IMR-90 (cell line): ENCODE measurements at regions not wholly inside any gene's neighbourhood (a gene's known extent, or its start where the extent isn't known, plus 50 kb on each side); places are given as distances from the start of the nearest gene placed in this dataset.

ENCODE experiments used
- ATAC-seq: fragments of 200-7000 bp; cut with Tn5 transposase; 2 replicates; pipeline ENCODE4 v1.9.1; 2020; ENCODE audit warnings: low read depth, mild to moderate bottlenecking, moderate library complexity
- BruUV-seq: library from RNA; stranded (reverse); fragments of 400-500 nt; replicated peaks from 2 replicates; lab custom pipeline; 2021; lab: Mats Ljungman, UMichigan
- CTCF ChIA-PET: fragments of 300-600 bp; formaldehyde crosslinking; extraction: SDS; loops from one replicate; lab custom pipeline; 2021; ENCODE audit warnings: antibody characterized with exemption; lab: Yijun Ruan, JAX
- POLR2A ChIA-PET: fragments of 300-600 bp; sonication (Branson Sonifier 250); formaldehyde crosslinking; loops from one replicate; lab custom pipeline; 2022; ENCODE audit warnings: antibody characterized with exemption; ENCODE audit not compliant: unreplicated experiment; lab: Charles Lee
- DNase-seq: peaks from one replicate; pipeline ENCODE4 v3.0.0; 2013
- H2AFZ ChIP-seq: replicated peaks from 2 replicates; pipeline ENCODE3; 2013; ENCODE audit warnings: low read length, mild to moderate bottlenecking; ENCODE audit not compliant: poor library complexity
- H2AK5ac ChIP-seq: 2 replicates; pipeline ENCODE4 v1.6.1; 2013; ENCODE audit warnings: low read depth, low read length, inconsistent platforms
- H2AK9ac ChIP-seq: replicated peaks from 2 replicates; pipeline ENCODE3; 2013; ENCODE audit warnings: mild to moderate bottlenecking, low read depth, low read length, moderate library complexity; ENCODE audit not compliant: poor library complexity
- H2BK120ac ChIP-seq: 2 replicates; pipeline ENCODE4 v1.6.1; 2013; ENCODE audit warnings: low read depth, low read length, inconsistent platforms
- H2BK15ac ChIP-seq: 3 replicates; pipeline ENCODE4 v1.6.1; 2013; ENCODE audit warnings: low read depth, low read length, inconsistent platforms
- H2BK20ac ChIP-seq: 2 replicates; pipeline ENCODE4 v1.6.1; 2013; ENCODE audit warnings: low read depth, mild to moderate bottlenecking, inconsistent platforms, low read length, moderate library complexity
- H2BK5ac ChIP-seq: 2 replicates; pipeline ENCODE4 v1.6.1; 2013; ENCODE audit warnings: mild to moderate bottlenecking, low read depth, low read length, inconsistent platforms; ENCODE audit not compliant: poor library complexity, severe bottlenecking
- H3K14ac ChIP-seq: replicated peaks from 2 replicates; pipeline ENCODE4 v1.6.1; 2013; ENCODE audit warnings: low read depth, low read length, inconsistent platforms
- H3K18ac ChIP-seq: 2 replicates; pipeline ENCODE4 v1.6.1; 2013; ENCODE audit warnings: low read depth, low read length, control low read depth
- H3K23ac ChIP-seq: 2 replicates; pipeline ENCODE4 v1.6.1; 2013; ENCODE audit warnings: low read depth, low read length, inconsistent platforms
- H3K27ac ChIP-seq: 2 replicates; pipeline ENCODE4 v1.5.1; 2013; ENCODE audit warnings: mild to moderate bottlenecking, control low read depth, low read length; ENCODE audit not compliant: insufficient read depth
- H3K27me3 ChIP-seq: 2 replicates; pipeline ENCODE4 v1.6.1; 2013; ENCODE audit warnings: low read length; ENCODE audit not compliant: control insufficient read depth, insufficient read depth
- H3K36me3 ChIP-seq: 2 replicates; pipeline ENCODE4 v1.6.1; 2013; ENCODE audit warnings: low read length, mixed read lengths; ENCODE audit not compliant: control insufficient read depth, insufficient read depth
- H3K4ac ChIP-seq: 2 replicates; pipeline ENCODE4 v1.6.1; 2013; ENCODE audit warnings: low read depth, low read length, inconsistent platforms
- H3K4me1 ChIP-seq: 2 replicates; pipeline ENCODE4 v1.6.1; 2013; ENCODE audit warnings: low read length, mixed read lengths; ENCODE audit not compliant: control insufficient read depth, insufficient read depth
- H3K4me2 ChIP-seq: 2 replicates; pipeline ENCODE4 v1.6.1; 2013; ENCODE audit warnings: low read depth, mild to moderate bottlenecking, control low read depth, low read length, moderate library complexity
- H3K4me3 ChIP-seq: 2 replicates; pipeline ENCODE4 v1.5.1; 2013; ENCODE audit warnings: low read depth, mild to moderate bottlenecking, control low read depth, low read length, moderate library complexity; ENCODE audit not compliant: insufficient read depth
- H3K56ac ChIP-seq: 2 replicates; pipeline ENCODE4 v1.6.1; 2013; ENCODE audit warnings: low read length, inconsistent platforms; ENCODE audit not compliant: insufficient read depth; ENCODE audit errors: extremely low read depth
- H3K79me1 ChIP-seq, 2 experiments: 2 replicates each; pipeline ENCODE4 v1.6.1; 2013; ENCODE audit warnings: low read length in 2 of 2, inconsistent platforms in 1 of 2, low read depth in 1 of 2
- H3K9ac ChIP-seq: 2 replicates; pipeline ENCODE4 v1.6.1; 2013; ENCODE audit warnings: low read depth, low read length, control low read depth
- H3K9me1 ChIP-seq: 2 replicates; pipeline ENCODE4 v1.6.1; 2013; ENCODE audit warnings: low read length, inconsistent platforms; ENCODE audit not compliant: insufficient read depth
- H3K9me3 ChIP-seq: 2 replicates; pipeline ENCODE4 v1.6.1; 2013; ENCODE audit warnings: low read length; ENCODE audit not compliant: control insufficient read depth, insufficient read depth
- H4K20me1 ChIP-seq: 2 replicates; pipeline ENCODE4 v1.6.1; 2013; ENCODE audit warnings: low read length, inconsistent platforms; ENCODE audit not compliant: insufficient read depth
- H4K5ac ChIP-seq: 2 replicates; pipeline ENCODE4 v1.6.1; 2013; ENCODE audit warnings: mild to moderate bottlenecking, low read depth, low read length, control low read depth
- H4K8ac ChIP-seq, 2 experiments: 2 replicates each; pipeline ENCODE4 v1.6.1; 2013; ENCODE audit warnings: low read depth in 2 of 2, low read length in 2 of 2, control low read depth in 1 of 2, inconsistent platforms in 1 of 2
- H4K91ac ChIP-seq: 2 replicates; pipeline ENCODE4 v1.6.1; 2013; ENCODE audit warnings: low read depth, low read length, inconsistent platforms; ENCODE audit not compliant: insufficient read depth
- BHLHE40 ChIP-seq: fragments of 150-350 bp; IDR thresholded peaks from 2 replicates; pipeline ENCODE4 v1.6.1; 2016; ENCODE audit warnings: mild to moderate bottlenecking, low read depth, low read length
- CEBPB ChIP-seq: IDR thresholded peaks from 2 replicates; pipeline ENCODE4 v1.6.1; 2012; ENCODE audit warnings: low read depth, low read length, improper control_type of control experiment
- CHD1 ChIP-seq: IDR thresholded peaks from 2 replicates; pipeline ENCODE4 v1.6.1; 2012; ENCODE audit warnings: low read depth, low read length, improper control_type of control experiment
- CTCF ChIP-seq: conservative IDR thresholded peaks from 2 replicates; pipeline ENCODE4 v1.5.1; 2012; ENCODE audit warnings: mild to moderate bottlenecking, low read depth, low read length, improper control_type of control experiment
- ELK1 ChIP-seq: fragments of 150-350 bp; IDR thresholded peaks from 2 replicates; pipeline ENCODE4 v1.6.1; 2016; ENCODE audit warnings: low read depth, mild to moderate bottlenecking, low read length, moderate library complexity, borderline replicate concordance
- FOS ChIP-seq: fragments of 150-350 bp; IDR thresholded peaks from 2 replicates; pipeline ENCODE4 v1.6.1; 2016; ENCODE audit warnings: low read depth, low read length
- MAFK ChIP-seq: IDR thresholded peaks from 2 replicates; pipeline ENCODE4 v1.6.1; 2012; ENCODE audit warnings: low read depth, low read length, improper control_type of control experiment
- MAZ ChIP-seq: IDR thresholded peaks from 2 replicates; pipeline ENCODE4 v1.6.1; 2012; ENCODE audit warnings: low read depth, mild to moderate bottlenecking, low read length, improper control_type of control experiment, moderate library complexity, borderline replicate concordance
- MXI1 ChIP-seq: IDR thresholded peaks from 2 replicates; pipeline ENCODE4 v1.6.1; 2012; ENCODE audit warnings: low read depth, mild to moderate bottlenecking, low read length, moderate library complexity, borderline replicate concordance
- NFE2L2 ChIP-seq: fragments of 150-350 bp; IDR thresholded peaks from 2 replicates; pipeline ENCODE4 v1.6.1; 2016; ENCODE audit warnings: low read depth, mild to moderate bottlenecking, low read length
- POLR2A ChIP-seq: IDR thresholded peaks from 2 replicates; pipeline ENCODE4 v1.6.1; 2012; ENCODE audit warnings: mild to moderate bottlenecking, low read depth, low read length
- RAD21 ChIP-seq: IDR thresholded peaks from 2 replicates; pipeline ENCODE4 v1.6.1; 2012; ENCODE audit warnings: low read length, improper control_type of control experiment
- RCOR1 ChIP-seq: IDR thresholded peaks from 2 replicates; pipeline ENCODE4 v1.6.1; 2012; ENCODE audit warnings: mild to moderate bottlenecking, low read length, improper control_type of control experiment; ENCODE audit not compliant: insufficient replicate concordance
- SMC3 ChIP-seq: fragments of 150-350 bp; IDR thresholded peaks from 2 replicates; pipeline ENCODE4 v1.6.1; 2016; ENCODE audit warnings: low read depth, mild to moderate bottlenecking, antibody characterized with exemption, low read length, moderate library complexity
- USF2 ChIP-seq: fragments of 150-350 bp; IDR thresholded peaks from 2 replicates; pipeline ENCODE4 v1.6.1; 2017; ENCODE audit warnings: mild to moderate bottlenecking, antibody characterized with exemption, low read length, low read depth
- WGBS, 2 experiments: methylation state at CpG; one replicate each; pipeline versions ENCODE4 v1.1.5 to v1.1.7; 2013; ENCODE audit warnings: missing lambda C conversion rate in 2 of 2; ENCODE audit not compliant: insufficient read length in 1 of 2; ENCODE audit errors: extremely low coverage in 2 of 2; 5-methylcytosine and 5-hydroxymethylcytosine counted together
- dilution Hi-C: fragments of 300-500 bp; cut with HindIII; formaldehyde crosslinking; loops from one replicate; pipeline ENCODE4 v1.14.3; 2018; ENCODE audit warnings: low sequenced_read_pairs; ENCODE audit not compliant: unreplicated experiment
- in situ Hi-C: fragments of 300-500 bp; cut with MboI; formaldehyde crosslinking; loops from 3 replicates; pipeline ENCODE4 v1.14.3; 2019; ENCODE audit warnings: low sequenced_read_pairs, inconsistent platforms, mixed read lengths
- intact Hi-C: fragments of 100-400 bp; cut with micrococcal nuclease; formaldehyde crosslinking; loops from 2 replicates; pipeline ENCODE4 v1.10.0; 2022

GRCh38 chr15:81783076-81783475 lies 262.7 kb downstream of the MEX3B start:
- no peak overlapping the region for H2BK20ac ChIP-seq
- H3K23ac ChIP-seq = no peak overlapping the region
- no peak overlapping the region for H2AK5ac ChIP-seq
- no peaks in the 10 kb centered on the region for H4K20me1 ChIP-seq
- no peak overlapping the region for H2BK5ac ChIP-seq
- dilution Hi-C loops = no loop called here
- H3K9ac ChIP-seq = no peak overlapping the region
- H3K14ac ChIP-seq = no peak overlapping the region
- no peaks in the 10 kb centered on the region for H3K79me1 ChIP-seq
- no peak overlapping the region for H3K18ac ChIP-seq
- no peak overlapping the region for H2BK120ac ChIP-seq
- H3K56ac ChIP-seq = no peak overlapping the region
- in situ Hi-C loops = no loop called here
- DNase-seq (no peak), ATAC-seq (no peak)
- BruUV-seq = no TSS peak
- no peak overlapping the region for H2BK15ac ChIP-seq
- H2AK9ac ChIP-seq = no peak overlapping the region
- intact Hi-C loops = no loop called here
- ChIA-PET CTCF (no interaction called here), POLR2A (no interaction called here)
- H3K4me3 ChIP-seq = no peak overlapping the region
- no peak overlapping the region for H4K5ac ChIP-seq
- H3K27me3 ChIP-seq = peaks cover 14% of the 10 kb centered on the region
- no peaks in the 10 kb centered on the region for H3K4me1 ChIP-seq
- H3K9me1 ChIP-seq = no peaks in the 10 kb centered on the region
- TF ChIP-seq CTCF = no peak
- no peak for TF ChIP-seq MAFK
- TF ChIP-seq ELK1 = no peak
- no peak for TF ChIP-seq POLR2A
- no peak for TF ChIP-seq SMC3
- no peak for TF ChIP-seq FOS
- TF ChIP-seq CHD1 = no peak
- no peak for TF ChIP-seq NFE2L2
- TF ChIP-seq RAD21 = no peak
- TF ChIP-seq MXI1 = no peak
- no peak for TF ChIP-seq BHLHE40
- TF ChIP-seq USF2 = no peak
- TF ChIP-seq RCOR1 = no peak
- TF ChIP-seq MAZ = no peak
- no peak for TF ChIP-seq CEBPB
- no peak overlapping the region for H3K4me2 ChIP-seq
- WGBS, 2 experiments = 60% methylated on average over 1 of the region's 5 CpGs; no CpG with 5 or more reads in 1 of the 2 experiments
- 0 out of 2 replicates have a peak, but pooled peaks cover 2% of the 10 kb centered on the region for H3K9me3 ChIP-seq
- H4K8ac ChIP-seq = no peak overlapping the region
- H3K36me3 ChIP-seq = no peaks in the 10 kb centered on the region
- no peak overlapping the region for H4K91ac ChIP-seq
- no peak overlapping the region for H3K27ac ChIP-seq
- no peak overlapping the region for H3K4ac ChIP-seq
- no peak overlapping the region for H2AFZ ChIP-seq
